ENCODE measurements at regions not wholly inside any gene's neighbourhood (a gene's known extent, or its start where the extent isn't known, plus 50 kb on each side); places are given as distances from the start of the nearest gene placed in this dataset.

DNA sequence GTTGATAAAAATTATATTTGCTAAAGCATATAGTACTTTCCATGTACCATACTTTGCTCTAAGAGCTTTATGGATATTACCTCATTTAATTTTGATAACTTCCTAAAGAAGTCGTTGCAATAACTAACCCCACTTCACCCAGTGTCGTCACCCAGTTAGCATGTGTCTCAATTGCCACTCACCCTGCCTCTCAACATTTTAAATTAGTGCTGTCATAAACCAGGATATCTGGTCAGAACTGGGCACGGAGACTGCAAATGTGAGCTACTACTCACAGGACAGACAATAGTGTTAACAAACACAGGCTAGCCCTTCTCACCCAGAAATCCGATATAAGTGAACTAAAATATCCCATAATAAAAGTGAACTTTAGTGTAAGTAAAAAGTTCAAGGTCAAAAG lies 430.6 kb downstream of the KLF12 start:
- Histone ChIP-seq H3K27me3 (no peaks in the 10 kb centered on the region), H3K27ac (no peak overlapping the region), H3K9me3 (no peaks in the 10 kb centered on the region), H3K4me3 (no peak overlapping the region), H3K36me3 (peaks cover 0 to 3% (median 0%) of the 10 kb centered on the region in 3 donors), H3K4me1 (no peaks in the 10 kb centered on the region)
- TF ChIP-seq POLR2A (IDR thresholded peaks at IDR 0.05) = no peak
- no peak for TF ChIP-seq EP300 (IDR thresholded peaks at IDR 0.05)
- TF ChIP-seq, protein P1, sequence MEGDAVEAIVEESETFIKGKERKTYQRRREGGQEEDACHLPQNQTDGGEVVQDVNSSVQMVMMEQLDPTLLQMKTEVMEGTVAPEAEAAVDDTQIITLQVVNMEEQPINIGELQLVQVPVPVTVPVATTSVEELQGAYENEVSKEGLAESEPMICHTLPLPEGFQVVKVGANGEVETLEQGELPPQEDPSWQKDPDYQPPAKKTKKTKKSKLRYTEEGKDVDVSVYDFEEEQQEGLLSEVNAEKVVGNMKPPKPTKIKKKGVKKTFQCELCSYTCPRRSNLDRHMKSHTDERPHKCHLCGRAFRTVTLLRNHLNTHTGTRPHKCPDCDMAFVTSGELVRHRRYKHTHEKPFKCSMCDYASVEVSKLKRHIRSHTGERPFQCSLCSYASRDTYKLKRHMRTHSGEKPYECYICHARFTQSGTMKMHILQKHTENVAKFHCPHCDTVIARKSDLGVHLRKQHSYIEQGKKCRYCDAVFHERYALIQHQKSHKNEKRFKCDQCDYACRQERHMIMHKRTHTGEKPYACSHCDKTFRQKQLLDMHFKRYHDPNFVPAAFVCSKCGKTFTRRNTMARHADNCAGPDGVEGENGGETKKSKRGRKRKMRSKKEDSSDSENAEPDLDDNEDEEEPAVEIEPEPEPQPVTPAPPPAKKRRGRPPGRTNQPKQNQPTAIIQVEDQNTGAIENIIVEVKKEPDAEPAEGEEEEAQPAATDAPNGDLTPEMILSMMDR (IDR thresholded peaks at IDR 0.05) = no peak
- DNase-seq (ENCODE audit: low spot score in 2 of 2) = no peak
- WGBS, 2 donors = 80 to 87% methylated on average over 4 of the region's 4 CpGs

DNA sequence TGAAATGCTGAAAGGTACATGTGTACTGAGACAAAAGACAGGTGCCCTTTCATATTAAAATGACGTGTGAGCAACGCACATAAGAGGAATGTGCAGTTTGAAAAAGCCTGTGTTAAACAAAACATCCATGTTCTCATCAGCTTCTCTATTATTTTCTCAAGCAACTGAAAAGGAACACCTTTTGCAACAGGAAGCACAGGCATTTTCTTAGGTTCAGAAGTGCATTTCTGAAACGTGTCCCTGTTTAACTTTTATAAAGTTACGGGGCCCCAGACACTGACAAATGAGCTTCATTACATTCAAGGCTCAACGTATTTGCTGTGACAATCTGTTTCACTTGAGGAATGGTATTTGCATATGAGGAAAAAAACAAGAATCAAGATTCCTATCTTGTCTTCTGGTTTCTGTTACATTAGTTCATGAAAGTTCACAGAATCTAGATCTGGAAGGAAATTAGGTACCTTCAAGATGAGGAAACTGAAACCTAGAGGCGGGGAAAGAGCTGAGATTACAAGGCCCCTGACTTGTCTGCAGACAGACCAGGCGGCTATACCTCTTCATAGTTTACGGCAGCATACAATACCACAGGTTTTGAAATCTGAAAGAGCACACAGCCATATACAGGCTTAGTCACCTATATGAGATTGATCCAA lies 431.7 kb downstream of the KLF12 start:
- H3K4me3 ChIP-seq = no peak overlapping the region
- TF ChIP-seq EP300 (IDR thresholded peaks at IDR 0.05) = no peak
- no peak for TF ChIP-seq POLR2A (IDR thresholded peaks at IDR 0.05)
- TF ChIP-seq, protein P1 (IDR thresholded peaks at IDR 0.05) = no peak
- no peaks in the 10 kb centered on the region for H3K27me3 ChIP-seq
- 76 to 81% methylated on average over 8 of the region's 8 CpGs for WGBS, 2 donors
- no peak for DNase-seq (ENCODE audit: low spot score in 2 of 2)
- H3K36me3 ChIP-seq = peaks cover 0 to 3% (median 0%) of the 10 kb centered on the region in 3 donors
- no peaks in the 10 kb centered on the region for H3K4me1 ChIP-seq
- no peaks in the 10 kb centered on the region for H3K9me3 ChIP-seq
- H3K27ac ChIP-seq = no peak overlapping the region

DNA sequence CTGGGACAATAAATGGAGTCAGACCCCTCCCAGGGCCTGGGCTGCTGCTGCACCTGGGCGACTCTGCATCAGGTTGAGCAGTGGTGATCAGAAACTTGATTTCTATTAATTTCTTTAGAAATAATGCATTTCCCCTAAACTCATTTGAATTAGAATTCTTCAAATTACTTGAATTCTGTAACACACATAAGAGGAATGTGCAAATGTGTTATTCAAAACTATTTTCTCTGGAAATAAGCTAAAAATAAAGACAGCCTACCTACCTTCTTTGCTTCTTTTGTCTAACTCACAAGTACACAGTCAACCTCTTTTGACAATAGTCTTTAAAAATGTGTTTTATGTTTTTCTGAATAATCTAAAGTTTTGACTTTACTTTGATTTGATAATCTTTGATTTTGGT lies 433.0 kb downstream of the KLF12 start:
- Histone ChIP-seq H3K4me3 (no peak overlapping the region), H3K4me1 (no peaks in the 10 kb centered on the region), H3K27me3 (no peaks in the 10 kb centered on the region), H3K9me3 (no peaks in the 10 kb centered on the region), H3K36me3 (peaks cover 0 to 3% (median 0%) of the 10 kb centered on the region in 3 donors), H3K27ac (no peak overlapping the region)
- 94 to 97% methylated on average over 1 of the region's 1 CpG for WGBS, 2 donors
- DNase-seq (ENCODE audit: low spot score in 2 of 2) = no peak
- TF ChIP-seq EP300 (IDR thresholded peaks at IDR 0.05) (no peak), POLR2A (IDR thresholded peaks at IDR 0.05) (no peak)
- TF ChIP-seq, protein P1 (IDR thresholded peaks at IDR 0.05) = no peak

DNA sequence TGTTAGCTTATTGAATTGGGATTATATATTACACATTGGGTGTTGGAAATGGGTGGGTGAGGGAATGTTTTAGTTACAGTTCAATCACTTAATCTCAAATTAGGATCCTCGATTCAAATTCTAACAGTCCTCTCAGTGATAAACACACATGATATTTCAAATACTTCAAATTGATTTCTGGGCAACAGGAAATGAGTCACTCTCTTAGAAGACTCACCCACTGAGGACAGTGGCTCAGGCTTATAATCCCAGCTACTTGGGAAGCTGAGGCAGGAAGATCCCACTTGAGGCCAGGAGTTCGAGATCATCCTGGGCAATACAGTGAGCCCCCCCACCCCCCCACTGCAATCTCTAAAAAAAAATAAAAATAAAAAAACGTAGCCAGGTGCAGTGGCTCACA lies 435.3 kb downstream of the KLF12 start:
- TF ChIP-seq, protein P1 (IDR thresholded peaks at IDR 0.05) = no peak
- no peak for TF ChIP-seq POLR2A (IDR thresholded peaks at IDR 0.05)
- TF ChIP-seq EP300 (IDR thresholded peaks at IDR 0.05) = no peak
- 82 to 89% methylated on average over 3 of the region's 3 CpGs for WGBS, 2 donors
- Histone ChIP-seq H3K27me3 (no peaks in the 10 kb centered on the region), H3K4me3 (no peak overlapping the region), H3K27ac (no peak overlapping the region), H3K36me3 (peaks cover 0 to 19% (median 6%) of the 10 kb centered on the region in 3 donors), H3K4me1 (peaks cover 0 to under 1% (median 0%) of the 10 kb centered on the region in 4 donors), H3K9me3 (no peaks in the 10 kb centered on the region)
- no peak for DNase-seq (ENCODE audit: low spot score in 2 of 2)

DNA sequence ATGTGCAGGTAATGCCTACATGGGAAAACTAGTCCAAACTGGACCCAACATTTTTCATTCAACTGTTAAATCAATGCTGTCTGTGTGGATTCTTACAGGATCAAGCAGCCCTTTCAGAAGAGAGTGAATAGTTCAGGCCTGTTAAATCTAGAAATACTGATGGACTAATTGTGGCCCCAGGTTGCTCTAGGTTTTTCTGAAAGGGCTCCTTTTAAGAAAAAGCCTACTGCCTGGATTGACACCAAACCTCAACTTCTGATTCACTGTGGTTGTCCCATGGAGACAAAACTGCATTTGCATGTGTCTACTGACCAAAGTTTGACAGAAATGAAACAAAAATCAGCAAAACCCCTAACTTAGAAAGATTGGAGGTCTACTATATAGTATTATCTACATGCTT lies 437.0 kb downstream of the KLF12 start:
- DNase-seq (ENCODE audit: low spot score in 2 of 2) = no peak
- Histone ChIP-seq H3K4me3 (no peak overlapping the region), H3K4me1 (peaks cover 0 to 9% (median 0%) of the 10 kb centered on the region in 4 donors), H3K36me3 (peaks cover 0 to 26% (median 6%) of the 10 kb centered on the region in 3 donors), H3K27ac (no peak overlapping the region), H3K27me3 (no peaks in the 10 kb centered on the region), H3K9me3 (no peaks in the 10 kb centered on the region)
- TF ChIP-seq POLR2A (IDR thresholded peaks at IDR 0.05) (no peak), EP300 (IDR thresholded peaks at IDR 0.05) (no peak)
- TF ChIP-seq, protein P1 (IDR thresholded peaks at IDR 0.05) = no peak
